ENCODE measurements at regions not wholly inside any gene's neighbourhood (a gene's known extent, or its start where the extent isn't known, plus 50 kb on each side); places are given as distances from the start of the nearest gene placed in this dataset.

DNA sequence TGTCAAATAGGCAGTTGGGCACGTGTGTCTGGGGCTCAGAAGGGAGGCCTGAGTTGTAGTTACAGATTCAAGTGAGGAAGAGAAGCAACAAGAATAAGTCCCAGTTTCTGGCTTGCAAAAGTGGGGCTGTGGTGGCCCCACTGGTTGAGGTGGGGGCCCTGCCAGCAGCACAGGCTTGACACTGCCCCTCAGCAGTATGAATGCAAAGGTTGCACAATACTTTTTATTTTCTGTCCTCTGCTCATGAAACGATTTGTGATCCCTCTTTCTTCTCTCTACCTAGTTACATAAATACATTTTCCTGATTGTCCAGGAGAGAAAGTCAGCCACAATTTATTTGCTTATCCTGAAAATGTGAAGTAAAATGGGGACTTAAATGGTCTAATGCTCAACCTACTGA is 577.8 kb downstream of the AACS start:
- no peak overlapping the region for H3K4me2 ChIP-seq (ENCODE audit: low read length)
- no peaks in the 10 kb centered on the region for H3K9me2 ChIP-seq (ENCODE audit: insufficient read depth, low read length)
- no peak overlapping the region for H3K27ac ChIP-seq (ENCODE audit: low read depth, low read length, poor library complexity, severe bottlenecking)
- intact Hi-C loops (cut with micrococcal nuclease; ENCODE audit: unreplicated experiment), result no loop called here
- no peaks in the 10 kb centered on the region for H3K36me3 ChIP-seq (ENCODE audit: insufficient read depth, low read length)
- H2AFZ ChIP-seq (ENCODE audit: low read length), result no peak overlapping the region
- H4K20me1 ChIP-seq (ENCODE audit: insufficient read depth, low read length), result no peaks in the 10 kb centered on the region
- no peak for DNase-seq (ENCODE audit: low spot score)
- no peaks in the 10 kb centered on the region for H3K79me2 ChIP-seq (ENCODE audit: insufficient read depth, low read depth, low read length)
- H3K4me3 ChIP-seq (ENCODE audit: low read depth, low read length, poor library complexity, severe bottlenecking), result no peak overlapping the region
- H3K9me3 ChIP-seq (ENCODE audit: low read length), result no peaks in the 10 kb centered on the region
- TF ChIP-seq, protein P1, sequence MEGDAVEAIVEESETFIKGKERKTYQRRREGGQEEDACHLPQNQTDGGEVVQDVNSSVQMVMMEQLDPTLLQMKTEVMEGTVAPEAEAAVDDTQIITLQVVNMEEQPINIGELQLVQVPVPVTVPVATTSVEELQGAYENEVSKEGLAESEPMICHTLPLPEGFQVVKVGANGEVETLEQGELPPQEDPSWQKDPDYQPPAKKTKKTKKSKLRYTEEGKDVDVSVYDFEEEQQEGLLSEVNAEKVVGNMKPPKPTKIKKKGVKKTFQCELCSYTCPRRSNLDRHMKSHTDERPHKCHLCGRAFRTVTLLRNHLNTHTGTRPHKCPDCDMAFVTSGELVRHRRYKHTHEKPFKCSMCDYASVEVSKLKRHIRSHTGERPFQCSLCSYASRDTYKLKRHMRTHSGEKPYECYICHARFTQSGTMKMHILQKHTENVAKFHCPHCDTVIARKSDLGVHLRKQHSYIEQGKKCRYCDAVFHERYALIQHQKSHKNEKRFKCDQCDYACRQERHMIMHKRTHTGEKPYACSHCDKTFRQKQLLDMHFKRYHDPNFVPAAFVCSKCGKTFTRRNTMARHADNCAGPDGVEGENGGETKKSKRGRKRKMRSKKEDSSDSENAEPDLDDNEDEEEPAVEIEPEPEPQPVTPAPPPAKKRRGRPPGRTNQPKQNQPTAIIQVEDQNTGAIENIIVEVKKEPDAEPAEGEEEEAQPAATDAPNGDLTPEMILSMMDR (conservative IDR thresholded peaks at IDR 0.05; ENCODE audit: low read length), result no peak
- no peak for TF ChIP-seq EZH2phosphoT487 (IDR thresholded peaks at IDR 0.05; ENCODE audit: borderline replicate concordance, low read depth, low read length)
- BruUV-seq (replicated peaks), result no TSS peak
- H3K4me1 ChIP-seq (ENCODE audit: insufficient read depth, low read length, poor library complexity, severe bottlenecking), result no peaks in the 10 kb centered on the region
- ChIA-PET POLR2A (no interaction called here), CTCF (ENCODE audit: unreplicated experiment) (no interaction called here)

DNA sequence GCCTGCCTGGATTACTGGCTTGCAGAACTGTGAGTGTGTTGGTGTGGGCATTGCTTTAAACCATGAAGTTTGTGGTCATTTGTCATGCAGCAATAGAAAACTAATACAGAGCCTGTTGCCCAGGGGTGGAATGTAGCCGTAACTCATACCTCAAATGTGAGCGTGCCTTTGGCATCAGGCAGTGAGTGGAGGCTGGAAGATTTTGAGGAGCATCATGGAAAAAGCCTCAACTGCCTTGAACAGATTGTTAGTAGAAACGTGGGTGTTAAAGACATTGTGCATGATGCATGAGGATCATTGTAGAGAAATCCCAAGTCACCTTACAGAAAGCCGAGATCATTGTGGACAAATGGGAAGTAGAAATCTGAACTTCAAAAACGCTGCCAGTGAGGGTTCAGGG is 580.5 kb downstream of the AACS start:
- no peak overlapping the region for H3K27ac ChIP-seq (ENCODE audit: low read depth, low read length, poor library complexity, severe bottlenecking)
- intact Hi-C loops (cut with micrococcal nuclease; ENCODE audit: unreplicated experiment), result no loop called here
- no peaks in the 10 kb centered on the region for H3K79me2 ChIP-seq (ENCODE audit: insufficient read depth, low read depth, low read length)
- H4K20me1 ChIP-seq (ENCODE audit: insufficient read depth, low read length), result no peaks in the 10 kb centered on the region
- H3K4me2 ChIP-seq (ENCODE audit: low read length), result no peak overlapping the region
- no peaks in the 10 kb centered on the region for H3K9me3 ChIP-seq (ENCODE audit: low read length)
- H3K4me3 ChIP-seq (ENCODE audit: low read depth, low read length, poor library complexity, severe bottlenecking), result no peak overlapping the region
- DNase-seq (ENCODE audit: low spot score), result no peak
- BruUV-seq (replicated peaks), result no TSS peak
- CTCF ChIA-PET (ENCODE audit: unreplicated experiment), result no interaction called here
- no peaks in the 10 kb centered on the region for H3K36me3 ChIP-seq (ENCODE audit: insufficient read depth, low read length)
- no peaks in the 10 kb centered on the region for H3K9me2 ChIP-seq (ENCODE audit: insufficient read depth, low read length)
- no peak overlapping the region for H2AFZ ChIP-seq (ENCODE audit: low read length)
- TF ChIP-seq, protein P1 (conservative IDR thresholded peaks at IDR 0.05; ENCODE audit: low read length), result no peak
- no peak for TF ChIP-seq EZH2phosphoT487 (IDR thresholded peaks at IDR 0.05; ENCODE audit: borderline replicate concordance, low read depth, low read length)
- POLR2A ChIA-PET, result no interaction called here
- no peaks in the 10 kb centered on the region for H3K4me1 ChIP-seq (ENCODE audit: insufficient read depth, low read length, poor library complexity, severe bottlenecking)

DNA sequence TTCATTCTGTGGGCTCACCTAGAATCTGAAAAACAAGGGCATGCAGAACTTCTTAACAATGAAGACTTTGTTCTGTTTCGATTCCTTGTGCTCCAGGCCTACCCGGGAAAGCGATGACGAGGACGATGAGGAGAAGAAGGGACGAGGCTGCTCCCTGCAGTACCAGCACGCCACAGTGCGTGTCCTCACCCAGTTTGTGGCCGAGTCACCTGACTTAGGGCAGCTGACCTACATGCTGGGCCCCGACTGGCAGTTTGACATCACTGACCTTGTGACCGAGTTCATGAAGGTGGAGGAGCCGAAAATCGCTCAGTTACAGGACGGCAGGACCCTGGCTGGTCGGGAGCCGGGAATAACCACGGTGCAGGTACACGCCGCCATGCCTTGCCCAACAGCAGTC is 585.4 kb downstream of the AACS start:
- H2AFZ ChIP-seq (ENCODE audit: low read length), result no peak overlapping the region
- POLR2A ChIA-PET, result interaction anchor here (1.2 kb wide), 1 partner anchor 17 kb away, joined by 3 read pairs; no protein-coding TSS in a partner anchor

More for the DNA sequence above, 585.4 kb downstream of the AACS start:
- no peak for DNase-seq (ENCODE audit: low spot score)
- Histone ChIP-seq H4K20me1 (ENCODE audit: insufficient read depth, low read length) (no peaks in the 10 kb centered on the region), H3K79me2 (ENCODE audit: insufficient read depth, low read depth, low read length) (no peaks in the 10 kb centered on the region), H3K36me3 (ENCODE audit: insufficient read depth, low read length) (no peaks in the 10 kb centered on the region), H3K4me2 (ENCODE audit: low read length) (no peak overlapping the region), H3K9me3 (ENCODE audit: low read length) (no peaks in the 10 kb centered on the region), H3K4me1 (ENCODE audit: insufficient read depth, low read length, poor library complexity, severe bottlenecking) (no peaks in the 10 kb centered on the region), H3K27ac (ENCODE audit: low read depth, low read length, poor library complexity, severe bottlenecking) (no peak overlapping the region), H3K4me3 (ENCODE audit: low read depth, low read length, poor library complexity, severe bottlenecking) (no peak overlapping the region), H3K9me2 (ENCODE audit: insufficient read depth, low read length) (no peaks in the 10 kb centered on the region)
- BruUV-seq (replicated peaks), result no TSS peak
- intact Hi-C loops (cut with micrococcal nuclease; ENCODE audit: unreplicated experiment), result no loop called here
- no peak for TF ChIP-seq EZH2phosphoT487 (IDR thresholded peaks at IDR 0.05; ENCODE audit: borderline replicate concordance, low read depth, low read length)
- TF ChIP-seq, protein P1 (conservative IDR thresholded peaks at IDR 0.05; ENCODE audit: low read length), result no peak
- CTCF ChIA-PET (ENCODE audit: unreplicated experiment), result no interaction called here
